ENCODE measurements at regions not wholly inside any gene's neighbourhood (a gene's known extent, or its start where the extent isn't known, plus 50 kb on each side); places are given as distances from the start of the nearest gene placed in this dataset.

DNA sequence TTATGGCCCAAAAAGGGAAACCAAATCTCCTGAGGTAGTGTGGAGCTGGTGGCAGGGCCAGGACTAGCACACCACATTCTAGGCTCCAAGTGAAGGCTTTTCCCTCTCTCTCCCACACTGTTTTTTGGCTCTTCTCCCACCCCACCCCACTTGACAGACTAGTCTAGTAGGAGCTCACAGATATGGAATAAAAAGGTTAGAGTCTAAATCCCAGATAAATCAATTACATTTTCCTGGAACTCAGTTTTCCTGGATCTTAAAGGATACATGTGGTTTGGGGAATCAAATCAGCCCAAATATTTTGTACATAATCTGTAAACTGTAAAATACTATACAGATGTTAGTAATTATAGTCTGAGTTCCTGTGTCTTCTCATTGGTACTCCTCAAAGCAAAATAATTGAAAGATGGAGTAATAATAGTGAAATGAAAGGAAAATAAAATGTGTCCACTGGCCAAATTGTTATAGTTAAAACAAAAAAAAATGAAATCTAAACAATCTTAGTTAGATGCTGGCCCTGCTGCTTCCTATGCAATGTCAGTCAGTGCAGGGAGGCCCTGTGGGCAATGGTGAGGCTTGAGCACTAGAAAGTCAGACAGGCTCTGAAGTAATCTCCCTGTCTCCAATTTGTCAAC is 370.4 kb upstream of the CPEB2 start:
- no peak overlapping the region for H3K27ac Mint-ChIP-seq (ENCODE audit: unreplicated experiment)
- H3K4me1 Mint-ChIP-seq (ENCODE audit: unreplicated experiment), result no peaks in the 10 kb centered on the region
- H3K36me3 Mint-ChIP-seq (ENCODE audit: low read depth, unreplicated experiment), result no peaks in the 10 kb centered on the region
- no peak overlapping the region for H3K4me3 Mint-ChIP-seq (ENCODE audit: unreplicated experiment)
- TF ChIP-seq, protein P1, sequence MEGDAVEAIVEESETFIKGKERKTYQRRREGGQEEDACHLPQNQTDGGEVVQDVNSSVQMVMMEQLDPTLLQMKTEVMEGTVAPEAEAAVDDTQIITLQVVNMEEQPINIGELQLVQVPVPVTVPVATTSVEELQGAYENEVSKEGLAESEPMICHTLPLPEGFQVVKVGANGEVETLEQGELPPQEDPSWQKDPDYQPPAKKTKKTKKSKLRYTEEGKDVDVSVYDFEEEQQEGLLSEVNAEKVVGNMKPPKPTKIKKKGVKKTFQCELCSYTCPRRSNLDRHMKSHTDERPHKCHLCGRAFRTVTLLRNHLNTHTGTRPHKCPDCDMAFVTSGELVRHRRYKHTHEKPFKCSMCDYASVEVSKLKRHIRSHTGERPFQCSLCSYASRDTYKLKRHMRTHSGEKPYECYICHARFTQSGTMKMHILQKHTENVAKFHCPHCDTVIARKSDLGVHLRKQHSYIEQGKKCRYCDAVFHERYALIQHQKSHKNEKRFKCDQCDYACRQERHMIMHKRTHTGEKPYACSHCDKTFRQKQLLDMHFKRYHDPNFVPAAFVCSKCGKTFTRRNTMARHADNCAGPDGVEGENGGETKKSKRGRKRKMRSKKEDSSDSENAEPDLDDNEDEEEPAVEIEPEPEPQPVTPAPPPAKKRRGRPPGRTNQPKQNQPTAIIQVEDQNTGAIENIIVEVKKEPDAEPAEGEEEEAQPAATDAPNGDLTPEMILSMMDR (IDR thresholded peaks at IDR 0.05; ENCODE audit: unreplicated experiment), result no peak
- no peak for DNase-seq (ENCODE audit: low spot score)
- no peaks in the 10 kb centered on the region for H3K9me3 Mint-ChIP-seq (ENCODE audit: unreplicated experiment)
- no peaks in the 10 kb centered on the region for H3K27me3 Mint-ChIP-seq (ENCODE audit: unreplicated experiment)

DNA sequence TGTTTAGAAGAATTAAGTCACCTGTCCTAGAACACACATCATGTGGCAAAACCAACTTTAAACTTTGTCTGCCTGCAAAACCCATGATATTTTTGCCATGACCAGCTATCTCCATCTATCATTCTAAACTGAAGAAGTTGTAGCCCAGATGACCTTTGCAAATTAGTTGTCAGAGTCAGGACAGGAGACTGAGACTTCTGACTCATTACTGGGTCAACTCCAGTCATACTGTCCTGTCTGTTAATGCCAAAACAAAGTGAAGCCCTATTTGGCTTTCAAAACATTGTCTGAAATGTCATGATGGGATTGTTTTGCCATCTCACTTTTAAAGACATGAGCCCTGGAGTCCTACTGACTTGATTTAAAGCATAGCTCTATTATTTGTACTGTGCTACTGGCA is 365.7 kb upstream of the CPEB2 start:
- no peaks in the 10 kb centered on the region for H3K9me3 Mint-ChIP-seq (ENCODE audit: unreplicated experiment)
- no peaks in the 10 kb centered on the region for H3K4me1 Mint-ChIP-seq (ENCODE audit: unreplicated experiment)
- H3K4me3 Mint-ChIP-seq (ENCODE audit: unreplicated experiment), result no peak overlapping the region
- H3K27me3 Mint-ChIP-seq (ENCODE audit: unreplicated experiment), result no peaks in the 10 kb centered on the region
- H3K36me3 Mint-ChIP-seq (ENCODE audit: low read depth, unreplicated experiment), result no peaks in the 10 kb centered on the region
- TF ChIP-seq, protein P1 (IDR thresholded peaks at IDR 0.05; ENCODE audit: unreplicated experiment), result no peak
- H3K27ac Mint-ChIP-seq (ENCODE audit: unreplicated experiment), result no peak overlapping the region
- no peak for DNase-seq (ENCODE audit: low spot score)

DNA sequence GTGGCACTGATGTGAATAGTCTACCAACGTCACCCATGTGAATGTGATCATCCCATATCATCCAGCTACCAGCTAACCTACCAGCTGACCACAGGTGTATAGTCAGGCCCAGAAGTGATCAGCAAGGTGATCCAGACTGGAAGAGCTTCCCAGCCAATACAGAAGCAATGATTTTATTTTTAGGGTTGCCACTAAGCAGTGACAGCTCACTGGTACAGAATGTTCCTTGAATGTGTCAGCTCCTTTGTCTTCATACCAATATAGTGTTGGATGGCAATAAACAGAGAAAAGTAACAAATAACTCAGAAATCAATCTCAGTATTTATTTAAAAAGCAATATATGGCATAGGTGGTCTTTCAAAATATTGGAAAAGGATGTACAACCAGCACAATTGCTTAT is 361.8 kb upstream of the CPEB2 start:
- no peaks in the 10 kb centered on the region for H3K27me3 Mint-ChIP-seq (ENCODE audit: unreplicated experiment)
- H3K4me1 Mint-ChIP-seq (ENCODE audit: unreplicated experiment), result no peaks in the 10 kb centered on the region
- TF ChIP-seq, protein P1 (IDR thresholded peaks at IDR 0.05; ENCODE audit: unreplicated experiment), result no peak
- no peak for DNase-seq (ENCODE audit: low spot score)
- no peaks in the 10 kb centered on the region for H3K9me3 Mint-ChIP-seq (ENCODE audit: unreplicated experiment)
- H3K4me3 Mint-ChIP-seq (ENCODE audit: unreplicated experiment), result no peak overlapping the region
- H3K27ac Mint-ChIP-seq (ENCODE audit: unreplicated experiment), result no peak overlapping the region
- H3K36me3 Mint-ChIP-seq (ENCODE audit: low read depth, unreplicated experiment), result no peaks in the 10 kb centered on the region

DNA sequence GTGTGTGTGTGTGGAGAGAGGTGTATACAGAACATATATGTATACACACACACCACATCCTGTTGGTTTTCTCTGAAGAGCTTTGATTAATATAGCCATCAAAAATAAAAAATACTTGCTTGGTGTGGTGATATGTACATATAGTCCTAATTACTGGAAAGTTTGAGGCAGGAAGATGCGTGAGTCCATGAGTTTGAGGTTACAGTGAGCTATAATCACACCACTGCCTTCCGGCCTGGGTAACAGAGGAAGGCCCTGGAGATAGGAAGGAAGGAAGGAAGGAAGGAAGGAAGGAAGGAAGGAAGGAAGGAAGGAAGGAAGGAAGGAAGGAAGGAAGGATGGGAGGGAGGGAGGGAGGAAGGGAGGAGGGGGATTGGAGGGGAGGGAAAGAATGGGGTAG is 360.4 kb upstream of the CPEB2 start:
- no peaks in the 10 kb centered on the region for H3K9me3 Mint-ChIP-seq (ENCODE audit: unreplicated experiment)
- no peak overlapping the region for H3K27ac Mint-ChIP-seq (ENCODE audit: unreplicated experiment)
- TF ChIP-seq, protein P1 (IDR thresholded peaks at IDR 0.05; ENCODE audit: unreplicated experiment), result no peak
- H3K4me3 Mint-ChIP-seq (ENCODE audit: unreplicated experiment), result no peak overlapping the region
- no peak for DNase-seq (ENCODE audit: low spot score)
- H3K27me3 Mint-ChIP-seq (ENCODE audit: unreplicated experiment), result no peaks in the 10 kb centered on the region
- H3K4me1 Mint-ChIP-seq (ENCODE audit: unreplicated experiment), result no peaks in the 10 kb centered on the region
- H3K36me3 Mint-ChIP-seq (ENCODE audit: low read depth, unreplicated experiment), result no peaks in the 10 kb centered on the region

DNA sequence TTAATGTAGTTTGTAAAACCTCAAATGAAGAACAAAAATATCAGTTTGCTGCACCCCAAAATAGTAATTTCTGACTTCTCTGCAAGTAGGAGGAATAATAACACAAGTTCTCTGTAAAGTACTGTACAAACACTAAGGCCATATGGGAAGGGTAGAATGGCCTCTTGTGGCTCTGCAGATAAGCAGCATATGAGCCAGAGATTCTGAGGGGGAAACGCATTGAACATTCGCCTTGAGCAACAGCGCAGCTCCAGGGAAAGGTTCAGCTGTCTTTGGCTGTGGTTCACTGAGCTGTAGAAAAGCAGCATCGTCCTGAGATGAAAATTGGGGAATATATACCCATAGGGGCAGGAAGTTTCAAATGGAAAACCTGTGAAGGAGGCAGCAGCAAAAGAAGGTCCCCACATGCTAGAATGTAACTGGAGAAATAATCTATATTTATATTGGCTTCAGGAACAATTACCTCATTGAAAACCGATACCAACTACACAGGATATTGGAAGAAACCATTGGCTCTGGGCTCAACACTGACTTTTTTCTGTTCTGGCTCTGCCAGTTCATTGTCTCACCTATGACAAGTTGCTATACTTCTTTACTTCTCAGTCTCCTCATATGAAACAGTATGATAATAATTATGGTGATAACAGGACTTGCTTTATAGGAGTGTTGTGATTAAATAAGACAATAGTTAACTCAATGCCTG is 357.6 kb upstream of the CPEB2 start:
- Mint-ChIP-seq H3K36me3 (ENCODE audit: low read depth, unreplicated experiment) (no peaks in the 10 kb centered on the region), H3K9me3 (ENCODE audit: unreplicated experiment) (no peaks in the 10 kb centered on the region), H3K4me1 (ENCODE audit: unreplicated experiment) (no peaks in the 10 kb centered on the region), H3K27me3 (ENCODE audit: unreplicated experiment) (no peaks in the 10 kb centered on the region), H3K27ac (ENCODE audit: unreplicated experiment) (no peak overlapping the region), H3K4me3 (ENCODE audit: unreplicated experiment) (no peak overlapping the region)
- TF ChIP-seq, protein P1 (IDR thresholded peaks at IDR 0.05; ENCODE audit: unreplicated experiment), result no peak
- DNase-seq (ENCODE audit: low spot score), result no peak
